Thoracic aorta (tissue), 2 donors: ENCODE measurements at regions not wholly inside any gene's neighbourhood (a gene's known extent, or its start where the extent isn't known, plus 50 kb on each side); places are given as distances from the start of the nearest gene placed in this dataset.

Source experiments
- ATAC-seq: fragments of 150-250 bp; one replicate; pipeline ENCODE4 v1.8.0; 2017; ENCODE audit warnings: low read depth; ENCODE audit not compliant: insufficient number of reproducible peaks, low FRiP score
- DNase-seq: peaks from one replicate; pipeline ENCODE4 v3.0.0-alpha.2; 2020; ENCODE audit warnings: low spot score
- H3K27ac ChIP-seq, 2 donors: fragments of 200-600 bp; sonication (generic); 1 replicate in 1 of 2; 2 replicates in 1 of 2; pipeline ENCODE4 v1.5.1; 2016; ENCODE audit warnings: mild to moderate bottlenecking in 2 of 2, moderate library complexity in 2 of 2
- H3K27me3 ChIP-seq: fragments of 200-600 bp; sonication (generic); replicated peaks from 2 replicates; pipeline ENCODE4 v1.6.0; 2016; ENCODE audit warnings: mild to moderate bottlenecking; ENCODE audit not compliant: insufficient read depth
- H3K36me3 ChIP-seq: fragments of 200-600 bp; sonication (generic); one replicate; pipeline ENCODE4 v1.5.1; 2016
- H3K4me1 ChIP-seq, 2 donors: fragments of 200-600 bp; sonication (generic); 1 replicate in 1 of 2; 2 replicates in 1 of 2; pipeline versions ENCODE4 v1.5.1 to v1.6.0; 2016; ENCODE audit warnings: low read depth in 2 of 2, mild to moderate bottlenecking in 1 of 2; ENCODE audit not compliant: control insufficient read depth in 1 of 2
- H3K4me3 ChIP-seq: fragments of 200-600 bp; sonication (generic); 2 replicates; pipeline ENCODE4 v1.5.1; 2016; ENCODE audit warnings: mild to moderate bottlenecking
- H3K9me3 ChIP-seq: fragments of 200-600 bp; sonication (generic); 2 replicates; pipeline ENCODE4 v1.5.1; 2016
- CTCF ChIP-seq: fragments of 200-600 bp; sonication (generic); IDR thresholded peaks from one replicate; pipeline ENCODE4 v1.5.1; 2019; ENCODE audit warnings: antibody characterized with exemption

- Histone ChIP-seq H3K4me1 (no peaks in the 10 kb centered on the region), H3K4me3 (no peak overlapping the region), H3K27me3 (no peaks in the 10 kb centered on the region), H3K9me3 (no peaks in the 10 kb centered on the region), H3K36me3 (no peaks in the 10 kb centered on the region), H3K27ac (no peak overlapping the region)
- no peak for ATAC-seq
- DNase-seq, result no peak
- TF ChIP-seq CTCF, result no peak
Measured at GRCh38 chr1:37392051-37392450, 82.3 kb upstream of the ZC3H12A start.

- Histone ChIP-seq H3K36me3 (no peaks in the 10 kb centered on the region), H3K4me1 (no peaks in the 10 kb centered on the region), H3K4me3 (no peak overlapping the region), H3K9me3 (no peaks in the 10 kb centered on the region), H3K27ac (no peak overlapping the region), H3K27me3 (no peaks in the 10 kb centered on the region)
- DNase-seq (no peak), ATAC-seq (no peak)
- no peak for TF ChIP-seq CTCF
Measured at GRCh38 chr1:37393173-37394120, 80.9 kb upstream of the ZC3H12A start.

- H3K27ac ChIP-seq, result no peak overlapping the region
- no peak for DNase-seq
- no peak for ATAC-seq
- no peaks in the 10 kb centered on the region for H3K4me1 ChIP-seq
- H3K9me3 ChIP-seq, result no peaks in the 10 kb centered on the region
- H3K36me3 ChIP-seq, result no peaks in the 10 kb centered on the region
- H3K4me3 ChIP-seq, result no peak overlapping the region
- no peak for TF ChIP-seq CTCF
- H3K27me3 ChIP-seq, result no peaks in the 10 kb centered on the region
Measured at GRCh38 chr1:37394574-37395464, 79.6 kb upstream of the ZC3H12A start.

GRCh38 chr1:37398096-37398495 lies 76.3 kb upstream of the ZC3H12A start:
- Histone ChIP-seq H3K4me1 (no peaks in the 10 kb centered on the region), H3K4me3 (no peak overlapping the region), H3K27ac (no peak overlapping the region), H3K27me3 (no peaks in the 10 kb centered on the region), H3K36me3 (no peaks in the 10 kb centered on the region), H3K9me3 (no peaks in the 10 kb centered on the region)
- no peak for ATAC-seq
- no peak for TF ChIP-seq CTCF
- DNase-seq, result no peak

GRCh38 chr1:37399205-37399604 lies 75.2 kb upstream of the ZC3H12A start:
- no peaks in the 10 kb centered on the region for H3K4me1 ChIP-seq
- no peaks in the 10 kb centered on the region for H3K27me3 ChIP-seq
- H3K36me3 ChIP-seq, result no peaks in the 10 kb centered on the region
- ATAC-seq (no peak), DNase-seq (no peak)
- H3K4me3 ChIP-seq, result no peak overlapping the region
- H3K9me3 ChIP-seq, result no peaks in the 10 kb centered on the region
- no peak for TF ChIP-seq CTCF
- no peak overlapping the region for H3K27ac ChIP-seq
